Astrocyte of the spinal cord (primary cell): ENCODE measurements at regions not wholly inside any gene's neighbourhood (a gene's known extent, or its start where the extent isn't known, plus 50 kb on each side); places are given as distances from the start of the nearest gene placed in this dataset.

ENCODE experiments used
- DNase-seq: peaks from one replicate; pipeline ENCODE4 v3.0.0; 2011; ENCODE audit warnings: low read depth, low spot score
- H3K4me3 ChIP-seq: 2 replicates; pipeline ENCODE4 v1.5.1; 2011; ENCODE audit warnings: low read depth, mild to moderate bottlenecking, low read length, moderate library complexity
- in situ Hi-C: cut with HindIII; loops from 2 replicates; pipeline ENCODE4 v1.10.0; 2017; ENCODE audit warnings: low sequenced_read_pairs
- TF ChIP-seq, protein P1 (sequence below): IDR thresholded peaks from 2 replicates; pipeline ENCODE4 v1.5.1; 2012; ENCODE audit warnings: low read depth, mild to moderate bottlenecking, low read length, inconsistent platforms

DNA sequence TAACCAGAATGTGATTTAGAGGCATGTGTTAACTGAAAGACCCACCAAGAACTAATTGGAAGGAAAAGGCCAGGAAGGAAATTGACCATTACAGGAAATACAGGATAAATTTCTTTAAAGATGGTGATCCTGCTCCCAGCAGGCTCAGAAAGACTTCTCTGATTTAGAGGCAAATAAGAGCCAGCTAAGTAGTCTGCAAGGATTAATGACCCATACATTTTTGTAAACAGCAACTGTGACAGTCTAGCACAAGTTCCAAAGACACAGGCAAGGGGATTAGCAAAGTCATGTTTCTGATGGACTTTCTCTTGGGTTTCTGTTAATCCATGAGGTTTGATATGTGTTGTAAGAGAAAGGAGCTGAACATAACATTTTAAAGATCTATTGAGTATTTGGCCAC is 425.0 kb downstream of the HTR7 start:
- in situ Hi-C loops: no loop called here
- no peak overlapping the region for H3K4me3 ChIP-seq
- DNase-seq: no peak
- TF ChIP-seq, protein P1, sequence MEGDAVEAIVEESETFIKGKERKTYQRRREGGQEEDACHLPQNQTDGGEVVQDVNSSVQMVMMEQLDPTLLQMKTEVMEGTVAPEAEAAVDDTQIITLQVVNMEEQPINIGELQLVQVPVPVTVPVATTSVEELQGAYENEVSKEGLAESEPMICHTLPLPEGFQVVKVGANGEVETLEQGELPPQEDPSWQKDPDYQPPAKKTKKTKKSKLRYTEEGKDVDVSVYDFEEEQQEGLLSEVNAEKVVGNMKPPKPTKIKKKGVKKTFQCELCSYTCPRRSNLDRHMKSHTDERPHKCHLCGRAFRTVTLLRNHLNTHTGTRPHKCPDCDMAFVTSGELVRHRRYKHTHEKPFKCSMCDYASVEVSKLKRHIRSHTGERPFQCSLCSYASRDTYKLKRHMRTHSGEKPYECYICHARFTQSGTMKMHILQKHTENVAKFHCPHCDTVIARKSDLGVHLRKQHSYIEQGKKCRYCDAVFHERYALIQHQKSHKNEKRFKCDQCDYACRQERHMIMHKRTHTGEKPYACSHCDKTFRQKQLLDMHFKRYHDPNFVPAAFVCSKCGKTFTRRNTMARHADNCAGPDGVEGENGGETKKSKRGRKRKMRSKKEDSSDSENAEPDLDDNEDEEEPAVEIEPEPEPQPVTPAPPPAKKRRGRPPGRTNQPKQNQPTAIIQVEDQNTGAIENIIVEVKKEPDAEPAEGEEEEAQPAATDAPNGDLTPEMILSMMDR: no peak

DNA sequence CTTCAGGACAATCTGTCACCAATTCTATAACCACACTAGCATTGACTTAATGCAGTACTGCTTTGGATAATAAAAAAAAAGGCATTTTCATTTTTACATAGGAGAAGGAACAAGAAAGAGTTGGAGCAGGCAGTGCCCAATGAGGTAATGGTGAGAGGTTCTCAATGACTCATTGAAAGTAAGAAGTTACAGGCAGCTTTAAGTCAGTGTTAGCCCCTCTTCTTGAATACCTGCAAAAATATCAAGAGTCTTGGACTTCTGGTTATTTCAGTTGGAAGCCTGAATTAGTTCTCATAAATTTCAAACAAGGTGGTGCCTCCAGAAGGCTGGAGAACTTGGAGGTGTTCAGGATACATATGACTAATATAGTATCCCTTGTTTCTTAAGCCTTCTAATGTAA is 422.5 kb downstream of the HTR7 start:
- DNase-seq: no peak
- no peak overlapping the region for H3K4me3 ChIP-seq
- TF ChIP-seq, protein P1: no peak
- in situ Hi-C loops: no loop called here

DNA sequence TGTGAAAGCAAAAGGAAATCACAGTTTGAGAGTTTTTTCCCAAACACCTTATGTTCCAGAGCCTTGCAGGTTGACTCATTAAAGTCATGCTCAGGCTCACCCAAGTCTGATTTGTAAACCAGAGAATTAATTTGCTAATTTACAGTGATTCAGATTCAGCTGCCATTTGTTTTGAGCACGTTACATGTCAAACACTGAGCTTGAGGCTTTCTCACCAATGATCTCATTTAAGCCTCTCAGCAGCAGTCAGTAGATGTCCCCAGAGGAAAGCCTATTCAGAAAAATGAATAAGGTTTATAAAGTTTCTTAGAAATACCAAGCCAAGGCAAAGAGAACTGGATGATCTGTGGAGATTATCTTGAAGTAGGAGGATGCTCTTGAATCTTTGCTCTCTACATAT is 420.4 kb downstream of the HTR7 start:
- peak; percentile 39 for DNase-seq
- TF ChIP-seq, protein P1: no peak
- in situ Hi-C loops: no loop called here
- no peak overlapping the region for H3K4me3 ChIP-seq

DNA sequence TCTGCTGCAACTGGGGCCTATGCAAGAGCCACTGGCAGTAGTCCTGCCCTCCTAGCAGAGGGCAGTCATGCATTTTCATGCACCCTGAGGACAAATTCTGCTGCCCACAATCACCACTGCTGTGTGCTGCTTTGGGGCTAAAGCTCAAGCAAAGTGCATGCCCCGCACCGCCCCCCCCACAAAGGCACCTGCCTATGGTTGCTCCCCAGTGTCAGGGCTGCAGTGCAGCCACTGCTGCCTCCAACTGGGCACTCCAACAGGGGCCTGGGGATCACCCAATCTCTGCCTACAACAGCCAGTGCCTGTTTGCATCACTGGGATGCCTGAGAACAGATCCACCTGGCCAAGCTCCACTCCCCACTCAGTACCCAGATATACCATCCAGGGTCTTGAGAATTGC is 417.0 kb downstream of the HTR7 start:
- DNase-seq: no peak
- in situ Hi-C loops: no loop called here
- TF ChIP-seq, protein P1: no peak

DNA sequence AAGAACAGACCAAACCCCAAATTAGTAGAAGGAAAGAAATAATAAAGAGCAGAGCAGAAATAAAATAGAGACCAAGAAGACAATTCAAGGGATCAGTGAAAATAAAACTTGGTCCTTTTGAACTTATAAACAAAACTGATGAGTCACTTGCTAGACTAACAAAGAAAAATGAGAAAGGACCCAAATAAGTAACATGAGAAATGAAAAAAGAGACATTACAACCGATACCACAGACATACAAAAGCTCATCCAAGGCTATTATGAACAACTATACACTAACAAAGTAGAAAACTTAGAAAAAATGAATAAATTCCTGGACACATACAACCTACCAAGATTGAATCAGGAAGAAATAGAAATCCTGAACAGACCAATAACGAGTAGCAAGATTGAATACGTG is 414.5 kb downstream of the HTR7 start:
- no peak overlapping the region for H3K4me3 ChIP-seq
- TF ChIP-seq, protein P1: no peak
- in situ Hi-C loops: no loop called here
- no peak for DNase-seq

More for the DNA sequence above, 417.0 kb downstream of the HTR7 start:
- H3K4me3 ChIP-seq: no peak overlapping the region

DNA sequence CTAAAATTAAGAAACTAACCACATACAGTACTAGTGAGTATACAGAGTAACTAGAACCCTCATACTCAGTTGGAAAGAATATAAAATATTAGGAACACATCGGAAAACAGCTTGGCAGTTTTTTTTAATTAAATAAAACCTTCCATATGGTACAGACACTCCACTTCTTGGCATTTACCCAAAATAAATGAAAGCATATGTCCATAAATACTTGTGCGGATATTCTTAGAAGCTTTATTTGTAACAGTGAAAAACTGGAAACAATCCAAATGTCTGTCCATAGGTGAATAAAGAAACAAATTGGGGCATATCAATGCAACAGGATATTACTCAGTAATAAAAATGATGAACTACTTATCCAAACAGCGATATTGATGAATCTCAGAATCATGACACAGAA is 410.0 kb downstream of the HTR7 start:
- no peak overlapping the region for H3K4me3 ChIP-seq
- TF ChIP-seq, protein P1: no peak
- in situ Hi-C loops: no loop called here
- DNase-seq: no peak

DNA sequence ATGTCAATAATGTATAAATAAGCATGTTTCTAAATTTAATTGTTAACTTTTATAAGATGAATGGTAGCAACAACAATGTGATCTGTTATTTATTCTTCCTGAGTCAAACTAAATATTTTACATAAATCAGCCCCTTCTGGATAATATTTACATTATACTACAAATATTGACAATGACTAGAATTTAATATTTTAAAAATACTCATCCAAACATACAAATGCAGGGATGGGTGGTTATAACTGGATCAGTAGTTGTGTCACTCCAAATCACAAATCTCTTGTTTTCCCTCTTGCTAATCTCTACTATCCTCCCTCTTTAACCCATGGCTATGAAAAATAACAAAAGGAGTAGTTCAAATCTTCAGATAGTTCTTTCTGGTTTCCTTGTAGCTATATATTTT is 407.0 kb downstream of the HTR7 start:
- H3K4me3 ChIP-seq: no peak overlapping the region
- no peak for DNase-seq
- in situ Hi-C loops: no loop called here
- TF ChIP-seq, protein P1: no peak
